ENCODE measurements at regions not wholly inside any gene's neighbourhood (a gene's known extent, or its start where the extent isn't known, plus 50 kb on each side); places are given as distances from the start of the nearest gene placed in this dataset.

- TF ChIP-seq ZNF441 (CRISPR knock-in tag; IDR thresholded peaks at IDR 0.05; ENCODE audit: borderline replicate concordance) (no peak), ZNF777 (CRISPR knock-in tag; IDR thresholded peaks at IDR 0.05) (no peak), MYC (CRISPR knock-in tag; IDR thresholded peaks at IDR 0.05; ENCODE audit: borderline replicate concordance) (no peak)
Measured at GRCh38 chr7:27466703-27467102, 196.0 kb downstream of the HIBADH start.
